ENCODE measurements at regions not wholly inside any gene's neighbourhood (a gene's known extent, or its start where the extent isn't known, plus 50 kb on each side); places are given as distances from the start of the nearest gene placed in this dataset.
"Not testable (repeated sequence)": the region's sequence is repeated elsewhere in the genome, so short reads cannot be mapped to it uniquely, and the experiment has no call there.

GRCh38 chr3:187889601-187890404 is 144.5 kb upstream of the BCL6 start:
- peaks cover 4% of the 10 kb centered on the region for H3K36me3 Mint-ChIP-seq (ENCODE audit: low read depth)
- H3K4me1 Mint-ChIP-seq (ENCODE audit: low read depth), result peaks cover 8% of the 10 kb centered on the region
- H3K27me3 Mint-ChIP-seq (ENCODE audit: low read depth), result no peaks in the 10 kb centered on the region
- peak overlapping the region; percentile 29 for H3K4me3 Mint-ChIP-seq
- peak overlapping the region; percentile 79 for H3K27ac Mint-ChIP-seq
- peaks cover 4% of the 10 kb centered on the region for H3K9me3 Mint-ChIP-seq

GRCh38 chr3:187890405-187890752 is 145.1 kb upstream of the BCL6 start:
- not testable (repeated sequence) for H3K4me1 Mint-ChIP-seq (ENCODE audit: low read depth); H3K27ac Mint-ChIP-seq; H3K4me3 Mint-ChIP-seq; H3K36me3 Mint-ChIP-seq (ENCODE audit: low read depth); H3K27me3 Mint-ChIP-seq (ENCODE audit: low read depth); H3K9me3 Mint-ChIP-seq

GRCh38 chr3:187896646-187897045 is 151.4 kb upstream of the BCL6 start:
- Mint-ChIP-seq H3K27ac (no peak overlapping the region), H3K4me3 (no peak overlapping the region), H3K27me3 (ENCODE audit: low read depth) (peaks cover 9% of the 10 kb centered on the region), H3K4me1 (ENCODE audit: low read depth) (no peaks in the 10 kb centered on the region), H3K36me3 (ENCODE audit: low read depth) (no peaks in the 10 kb centered on the region), H3K9me3 (no peaks in the 10 kb centered on the region)

- Mint-ChIP-seq H3K27ac (no peak overlapping the region), H3K27me3 (ENCODE audit: low read depth) (peaks cover 9% of the 10 kb centered on the region), H3K4me1 (ENCODE audit: low read depth) (no peaks in the 10 kb centered on the region), H3K4me3 (no peak overlapping the region), H3K36me3 (ENCODE audit: low read depth) (no peaks in the 10 kb centered on the region), H3K9me3 (no peaks in the 10 kb centered on the region)
Observed at GRCh38 chr3:187899246-187899645, 154.0 kb upstream of the BCL6 start.

GRCh38 chr3:187900993-187901755 is 155.9 kb upstream of the BCL6 start:
- Mint-ChIP-seq H3K36me3 (ENCODE audit: low read depth) (no peaks in the 10 kb centered on the region), H3K4me3 (no peak overlapping the region), H3K27ac (no peak overlapping the region), H3K4me1 (ENCODE audit: low read depth) (no peaks in the 10 kb centered on the region), H3K9me3 (no peaks in the 10 kb centered on the region), H3K27me3 (ENCODE audit: low read depth) (peaks cover 9% of the 10 kb centered on the region)

DNA sequence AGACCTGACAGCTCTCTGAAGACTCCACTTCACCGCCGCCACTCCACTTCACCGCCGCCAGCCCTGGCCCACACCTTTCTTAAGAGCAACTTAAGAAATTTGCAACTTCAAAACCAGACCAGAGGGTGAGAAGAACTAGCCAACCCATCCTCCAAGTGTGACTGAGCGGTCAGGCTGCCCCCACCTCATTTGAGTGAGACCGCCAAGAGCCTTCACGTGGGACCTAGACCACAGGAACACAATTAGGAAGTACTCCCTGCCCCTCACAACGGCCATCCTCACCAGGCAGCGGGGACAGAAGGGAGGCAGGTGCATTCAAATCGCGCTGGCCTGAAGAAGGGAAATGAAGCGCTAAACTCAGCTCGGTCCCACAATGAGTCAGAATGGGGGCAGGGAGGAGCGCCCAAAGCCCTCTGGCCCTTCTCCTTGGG is 156.8 kb upstream of the BCL6 start:
- H3K27me3 Mint-ChIP-seq (ENCODE audit: low read depth), result peaks cover 9% of the 10 kb centered on the region
- H3K27ac Mint-ChIP-seq, result no peak overlapping the region
- no peaks in the 10 kb centered on the region for H3K9me3 Mint-ChIP-seq
- H3K4me1 Mint-ChIP-seq (ENCODE audit: low read depth), result no peaks in the 10 kb centered on the region
- no peak overlapping the region for H3K4me3 Mint-ChIP-seq
- H3K36me3 Mint-ChIP-seq (ENCODE audit: low read depth), result no peaks in the 10 kb centered on the region

DNA sequence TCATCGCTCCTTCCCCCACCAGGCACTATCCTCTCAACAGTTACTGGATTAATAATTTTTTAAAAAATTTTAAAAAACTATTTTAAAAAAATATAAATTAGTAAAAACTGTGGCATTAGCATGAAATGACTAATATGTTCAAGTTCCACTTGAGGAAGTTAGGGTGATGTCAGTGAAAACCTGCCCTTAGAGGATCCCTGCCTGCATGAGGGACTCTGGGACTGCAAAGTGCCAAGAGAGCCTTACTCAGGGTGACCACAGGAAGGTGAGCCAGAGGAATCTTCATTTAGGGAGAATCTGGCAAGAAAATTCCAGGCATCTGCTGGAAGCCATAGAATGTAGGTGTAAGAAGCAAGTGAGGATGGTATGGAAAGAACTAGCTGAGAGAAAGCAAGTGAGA is 157.7 kb upstream of the BCL6 start:
- Mint-ChIP-seq H3K4me1 (ENCODE audit: low read depth) (no peaks in the 10 kb centered on the region), H3K36me3 (ENCODE audit: low read depth) (no peaks in the 10 kb centered on the region), H3K4me3 (no peak overlapping the region), H3K9me3 (no peaks in the 10 kb centered on the region), H3K27ac (no peak overlapping the region), H3K27me3 (ENCODE audit: low read depth) (peaks cover 9% of the 10 kb centered on the region)

GRCh38 chr3:187903697-187904096 is 158.4 kb upstream of the BCL6 start:
- H3K4me1 Mint-ChIP-seq (ENCODE audit: low read depth), result no peaks in the 10 kb centered on the region
- H3K27me3 Mint-ChIP-seq (ENCODE audit: low read depth), result peaks cover 9% of the 10 kb centered on the region
- no peaks in the 10 kb centered on the region for H3K9me3 Mint-ChIP-seq
- no peak overlapping the region for H3K4me3 Mint-ChIP-seq
- H3K36me3 Mint-ChIP-seq (ENCODE audit: low read depth), result no peaks in the 10 kb centered on the region
- H3K27ac Mint-ChIP-seq, result no peak overlapping the region

- no peak overlapping the region for H3K27ac Mint-ChIP-seq
- no peaks in the 10 kb centered on the region for H3K27me3 Mint-ChIP-seq (ENCODE audit: low read depth)
- no peaks in the 10 kb centered on the region for H3K36me3 Mint-ChIP-seq (ENCODE audit: low read depth)
- no peak overlapping the region for H3K4me3 Mint-ChIP-seq
- no peaks in the 10 kb centered on the region for H3K9me3 Mint-ChIP-seq
- H3K4me1 Mint-ChIP-seq (ENCODE audit: low read depth), result no peaks in the 10 kb centered on the region
Observed at GRCh38 chr3:187906416-187906815, 161.1 kb upstream of the BCL6 start.

DNA sequence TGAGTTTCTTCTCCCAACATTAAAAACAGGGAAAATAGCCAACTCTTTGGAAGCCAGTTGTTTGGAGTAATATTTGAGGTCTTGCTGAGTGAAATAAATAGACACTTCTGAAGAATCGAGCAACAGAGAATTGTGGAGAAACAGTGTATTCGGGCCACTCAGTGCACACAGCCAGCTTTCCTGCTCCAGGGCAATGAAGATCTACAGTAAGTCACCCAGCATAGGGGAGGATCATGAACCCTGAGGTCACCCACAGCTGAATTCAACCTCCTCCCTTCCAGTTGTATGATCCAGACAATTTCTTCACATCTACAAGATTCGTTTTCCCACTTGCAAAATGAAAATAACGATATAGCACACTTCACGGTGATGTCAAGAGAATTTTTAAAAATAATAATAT is 161.7 kb upstream of the BCL6 start:
- no peaks in the 10 kb centered on the region for H3K4me1 Mint-ChIP-seq (ENCODE audit: low read depth)
- H3K36me3 Mint-ChIP-seq (ENCODE audit: low read depth), result no peaks in the 10 kb centered on the region
- no peaks in the 10 kb centered on the region for H3K9me3 Mint-ChIP-seq
- no peak overlapping the region for H3K4me3 Mint-ChIP-seq
- no peak overlapping the region for H3K27ac Mint-ChIP-seq
- no peaks in the 10 kb centered on the region for H3K27me3 Mint-ChIP-seq (ENCODE audit: low read depth)

DNA sequence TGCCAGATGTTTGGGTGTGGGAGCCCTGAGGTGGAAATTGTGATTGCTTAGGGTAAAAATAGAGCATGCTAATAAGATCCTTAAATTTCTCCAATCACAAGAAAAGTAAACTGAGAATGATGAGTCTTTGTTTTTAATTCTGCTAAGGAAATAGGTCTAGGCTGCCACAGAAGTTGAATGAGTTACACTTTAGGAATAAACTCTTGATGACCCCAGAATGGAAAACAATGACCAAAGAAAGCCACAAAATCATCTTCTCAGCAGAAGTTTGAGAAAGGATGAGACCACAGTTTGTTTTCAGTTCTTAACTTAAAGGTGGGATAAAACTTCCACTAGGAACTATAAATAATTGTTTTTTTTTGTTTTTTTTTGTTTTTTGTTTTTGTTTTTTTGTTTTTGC is 164.6 kb upstream of the BCL6 start:
- Mint-ChIP-seq H3K27me3 (ENCODE audit: low read depth) (peaks cover 3% of the 10 kb centered on the region), H3K27ac (no peak overlapping the region), H3K4me1 (ENCODE audit: low read depth) (peaks cover 9% of the 10 kb centered on the region), H3K4me3 (no peak overlapping the region), H3K9me3 (no peaks in the 10 kb centered on the region), H3K36me3 (ENCODE audit: low read depth) (peaks cover 1% of the 10 kb centered on the region)

DNA sequence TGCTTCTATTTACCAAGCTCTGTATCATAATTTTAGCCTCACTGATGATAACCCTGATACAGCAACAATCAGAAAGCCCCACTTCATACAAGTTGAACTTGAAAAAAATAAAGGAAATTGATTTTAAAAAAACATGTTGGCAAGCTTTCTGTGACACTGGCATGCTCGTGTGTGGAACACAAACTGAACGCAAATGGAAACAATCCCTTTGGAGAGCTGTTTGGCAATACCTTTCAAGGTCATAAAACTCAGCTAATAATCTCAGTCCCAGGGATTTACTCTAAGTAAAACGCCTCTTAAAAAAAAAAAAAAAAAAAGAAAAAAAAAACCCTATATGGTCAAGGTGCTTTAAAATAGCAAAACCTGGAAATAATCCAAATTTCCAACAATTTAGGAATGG is 166.7 kb upstream of the BCL6 start:
- Mint-ChIP-seq H3K27ac (no peak overlapping the region), H3K9me3 (no peaks in the 10 kb centered on the region), H3K4me1 (ENCODE audit: low read depth) (peaks cover 14% of the 10 kb centered on the region), H3K4me3 (no peak overlapping the region), H3K36me3 (ENCODE audit: low read depth) (peaks cover 1% of the 10 kb centered on the region), H3K27me3 (ENCODE audit: low read depth) (peaks cover 3% of the 10 kb centered on the region)

GRCh38 chr3:187913617-187914033 is 168.4 kb upstream of the BCL6 start:
- Mint-ChIP-seq H3K27me3 (ENCODE audit: low read depth) (peaks cover 3% of the 10 kb centered on the region), H3K9me3 (no peaks in the 10 kb centered on the region), H3K27ac (no peak overlapping the region), H3K36me3 (ENCODE audit: low read depth) (peaks cover 1% of the 10 kb centered on the region), H3K4me3 (no peak overlapping the region), H3K4me1 (ENCODE audit: low read depth) (peaks cover 26% of the 10 kb centered on the region)

DNA sequence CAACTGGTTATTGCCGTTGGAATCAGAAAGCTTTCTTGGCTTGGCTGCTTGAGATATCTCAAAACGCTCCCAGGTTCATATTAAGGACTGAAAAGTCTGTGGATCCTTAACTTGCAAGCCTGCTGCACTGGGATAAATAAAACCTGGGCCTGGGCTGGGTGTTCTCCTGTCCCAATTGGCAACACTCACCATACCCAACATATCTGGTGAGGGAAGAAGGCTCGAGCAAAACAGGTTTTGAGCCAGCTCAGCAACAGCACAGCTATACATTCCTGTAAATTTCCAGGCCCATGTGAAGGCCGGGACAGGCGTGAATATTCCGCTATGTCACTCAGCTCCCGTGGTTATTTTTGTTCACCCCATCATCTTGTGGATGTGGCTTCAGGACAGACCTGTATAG is 169.0 kb upstream of the BCL6 start:
- peaks cover 1% of the 10 kb centered on the region for H3K36me3 Mint-ChIP-seq (ENCODE audit: low read depth)
- no peaks in the 10 kb centered on the region for H3K9me3 Mint-ChIP-seq
- H3K27me3 Mint-ChIP-seq (ENCODE audit: low read depth), result peaks cover 3% of the 10 kb centered on the region
- H3K27ac Mint-ChIP-seq, result no peak overlapping the region
- peaks cover 32% of the 10 kb centered on the region for H3K4me1 Mint-ChIP-seq (ENCODE audit: low read depth)
- no peak overlapping the region for H3K4me3 Mint-ChIP-seq

- Mint-ChIP-seq H3K27ac (no peak overlapping the region), H3K27me3 (ENCODE audit: low read depth) (peaks cover 3% of the 10 kb centered on the region), H3K4me3 (no peak overlapping the region), H3K9me3 (no peaks in the 10 kb centered on the region), H3K4me1 (ENCODE audit: low read depth) (peaks cover 47% of the 10 kb centered on the region), H3K36me3 (ENCODE audit: low read depth) (peaks cover 1% of the 10 kb centered on the region)
Observed at GRCh38 chr3:187916072-187916471, 170.8 kb upstream of the BCL6 start.
